Mesendoderm (in vitro differentiated cells): ENCODE measurements at regions not wholly inside any gene's neighbourhood (a gene's known extent, or its start where the extent isn't known, plus 50 kb on each side); places are given as distances from the start of the nearest gene placed in this dataset.
A peak's percentile ranks its signal among the peaks of the same experiment; 100 is the strongest.
"Not testable (repeated sequence)": the region's sequence is repeated elsewhere in the genome, so short reads cannot be mapped to it uniquely, and the experiment has no call there.

ENCODE experiments used
- DNase-seq: peaks from one replicate; pipeline ENCODE4 v3.0.0; 2013
- H2AK5ac ChIP-seq: 2 replicates; pipeline ENCODE4 v1.6.1; 2013; ENCODE audit warnings: low read length, inconsistent platforms
- H2BK120ac ChIP-seq: 2 replicates; pipeline ENCODE4 v1.6.1; 2013; ENCODE audit warnings: low read depth, mild to moderate bottlenecking, low read length, moderate library complexity, mixed read lengths
- H2BK15ac ChIP-seq: replicated peaks from 2 replicates; pipeline ENCODE4 v1.6.1; 2013; ENCODE audit warnings: low read depth, mild to moderate bottlenecking, moderate library complexity
- H2BK5ac ChIP-seq: 2 replicates; pipeline ENCODE4 v1.6.1; 2013; ENCODE audit warnings: low read length, inconsistent platforms
- H3K18ac ChIP-seq: 2 replicates; pipeline ENCODE4 v1.6.1; 2013; ENCODE audit warnings: mild to moderate bottlenecking, low read length, mixed read lengths
- H3K23ac ChIP-seq: one replicate; pipeline ENCODE4 v1.6.1; 2013; ENCODE audit warnings: low read length
- H3K27ac ChIP-seq: 2 replicates; pipeline ENCODE4 v1.5.1; 2013; ENCODE audit warnings: low read depth, mild to moderate bottlenecking, inconsistent platforms, low read length, moderate library complexity
- H3K27me3 ChIP-seq: 2 replicates; pipeline ENCODE4 v1.6.1; 2013; ENCODE audit warnings: low read length, control low read depth, mild to moderate bottlenecking, inconsistent platforms; ENCODE audit not compliant: insufficient read depth, poor library complexity
- H3K36me3 ChIP-seq: 2 replicates; pipeline ENCODE4 v1.6.1; 2013; ENCODE audit warnings: low read length, inconsistent platforms; ENCODE audit not compliant: control insufficient read depth, insufficient read depth
- H3K4ac ChIP-seq: one replicate; pipeline ENCODE4 v1.6.1; 2013; ENCODE audit warnings: low read depth, mild to moderate bottlenecking, low read length, moderate library complexity
- H3K4me1 ChIP-seq: 2 replicates; pipeline ENCODE4 v1.6.1; 2013; ENCODE audit warnings: low read depth, low read length, inconsistent platforms; ENCODE audit not compliant: control insufficient read depth
- H3K4me2 ChIP-seq: 2 replicates; pipeline ENCODE4 v1.6.1; 2013; ENCODE audit warnings: low read length
- H3K4me3 ChIP-seq: 2 replicates; pipeline ENCODE4 v1.5.1; 2013; ENCODE audit warnings: mild to moderate bottlenecking, low read length
- H3K56ac ChIP-seq: one replicate; pipeline ENCODE4 v1.6.1; 2013; ENCODE audit warnings: low read length
- H3K79me1 ChIP-seq: 2 replicates; pipeline ENCODE4 v1.6.1; 2013; ENCODE audit warnings: low read length, inconsistent platforms
- H3K79me2 ChIP-seq: 2 replicates; pipeline ENCODE4 v1.6.1; 2013; ENCODE audit warnings: mild to moderate bottlenecking, low read length; ENCODE audit not compliant: control insufficient read depth, insufficient read depth
- H3K9ac ChIP-seq: 2 replicates; pipeline ENCODE4 v1.6.1; 2013; ENCODE audit warnings: low read length, inconsistent platforms
- H4K5ac ChIP-seq: one replicate; pipeline ENCODE4 v1.6.1; 2013; ENCODE audit warnings: low read length
- H4K8ac ChIP-seq: one replicate; pipeline ENCODE4 v1.6.1; 2013; ENCODE audit warnings: low read depth, mild to moderate bottlenecking, control low read depth, low read length, moderate library complexity
- WGBS: extraction: QIAGEN DNeasy Blood & Tissue Kit; methylation state at CpG from one replicate; pipeline ENCODE4 v1.1.7; 2013; ENCODE audit warnings: low lambda C conversion rate, missing lambda C conversion rate; ENCODE audit not compliant: insufficient coverage; ENCODE audit errors: extremely low coverage; 5-methylcytosine and 5-hydroxymethylcytosine counted together

DNA sequence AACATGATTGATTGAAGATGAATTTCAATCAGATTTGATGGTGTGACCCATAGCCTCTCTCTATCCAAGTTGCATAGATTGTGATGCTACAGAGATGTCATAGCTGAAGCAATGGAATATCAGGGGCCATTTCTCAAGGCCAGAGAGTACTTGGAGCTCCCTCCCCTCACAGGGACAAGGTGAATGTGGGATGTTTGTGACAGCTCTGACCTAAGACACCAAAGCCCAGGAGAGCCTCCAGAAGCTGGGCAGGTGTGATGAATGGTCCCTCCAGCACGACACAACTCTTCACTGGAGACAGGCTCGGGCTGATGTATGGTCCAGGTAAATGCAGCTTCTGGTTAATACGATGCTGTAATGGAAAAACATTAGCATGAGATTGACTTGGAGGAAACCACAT lies 101.0 kb upstream of the ZC3H12A start:
- no CpG with 5 or more reads among the region's 3 CpGs for WGBS
- no peak overlapping the region for H3K9ac ChIP-seq
- H3K36me3 ChIP-seq, result no peaks in the 10 kb centered on the region

DNA sequence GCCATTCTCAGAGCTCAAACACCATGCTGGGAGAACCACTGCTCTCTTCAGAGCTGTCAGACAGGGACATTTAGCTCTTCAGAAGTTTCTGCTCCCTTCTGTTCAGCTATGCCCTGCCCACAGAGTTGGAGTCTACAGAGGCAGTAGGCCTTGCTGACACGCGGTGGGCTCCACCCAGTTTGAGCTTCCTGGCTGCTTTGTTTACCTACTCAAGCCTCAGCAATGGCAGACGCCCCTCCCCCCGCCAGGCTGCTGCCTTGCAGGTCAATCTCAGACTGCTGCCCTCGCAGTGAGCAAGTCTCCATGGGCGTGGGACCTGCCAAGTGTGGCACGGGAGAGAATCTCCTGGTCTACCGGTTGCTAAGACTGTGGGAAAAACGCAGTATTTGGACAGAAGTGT lies 93.8 kb upstream of the ZC3H12A start:
- H3K79me2 ChIP-seq, H3K36me3 ChIP-seq, H2BK5ac ChIP-seq, H2BK120ac ChIP-seq, H3K56ac ChIP-seq, H3K79me1 ChIP-seq, H3K9ac ChIP-seq, H3K23ac ChIP-seq, H3K4me1 ChIP-seq, H2AK5ac ChIP-seq, H3K18ac ChIP-seq, H3K27me3 ChIP-seq, DNase-seq, H3K4me3 ChIP-seq, H2BK15ac ChIP-seq, H3K4ac ChIP-seq, H4K5ac ChIP-seq, H3K27ac ChIP-seq, H3K4me2 ChIP-seq, H4K8ac ChIP-seq: not testable (repeated sequence)
- no CpG with 5 or more reads among the region's 9 CpGs for WGBS

More for the DNA sequence above, 101.0 kb upstream of the ZC3H12A start:
- Histone ChIP-seq H2AK5ac (no peak overlapping the region), H3K4ac (no peak overlapping the region), H3K79me1 (no peaks in the 10 kb centered on the region), H4K8ac (no peak overlapping the region), H3K4me2 (no peak overlapping the region), H3K4me3 (no peak overlapping the region), H3K56ac (no peak overlapping the region), H3K27ac (no peak overlapping the region), H3K18ac (no peak overlapping the region), H3K27me3 (no peaks in the 10 kb centered on the region), H2BK15ac (no peak overlapping the region), H3K79me2 (no peaks in the 10 kb centered on the region), H3K23ac (no peak overlapping the region), H2BK120ac (no peak overlapping the region), H2BK5ac (no peak overlapping the region), H4K5ac (no peak overlapping the region), H3K4me1 (no peaks in the 10 kb centered on the region)
- no peak for DNase-seq

DNA sequence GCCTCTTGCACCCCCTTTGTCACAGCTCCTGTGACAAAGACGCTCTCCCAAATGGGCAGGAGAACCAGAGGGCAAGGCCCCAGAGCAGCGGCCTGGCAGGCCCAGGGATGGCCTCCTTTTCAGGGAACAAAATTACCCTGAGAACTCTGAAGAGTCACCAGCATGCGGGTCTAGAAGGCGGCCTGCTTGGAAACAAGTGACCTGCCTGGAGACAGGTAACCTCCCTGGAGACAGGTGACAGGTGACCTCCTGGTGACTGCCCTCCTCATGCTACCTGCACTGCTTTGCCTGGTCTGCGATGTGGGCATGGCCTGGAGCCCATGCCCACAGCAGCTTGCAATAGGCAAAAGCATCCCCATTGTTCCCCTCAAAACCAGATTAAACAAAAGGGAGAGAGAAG lies 86.5 kb upstream of the ZC3H12A start:
- DNase-seq, result no peak
- Histone ChIP-seq H4K5ac (no peak overlapping the region), H2BK5ac (no peak overlapping the region), H3K56ac (no peak overlapping the region), H4K8ac (no peak overlapping the region), H2AK5ac (no peak overlapping the region), H3K18ac (no peak overlapping the region), H3K79me1 (no peaks in the 10 kb centered on the region), H2BK120ac (no peak overlapping the region), H3K79me2 (no peaks in the 10 kb centered on the region), H3K4me3 (no peak overlapping the region), H3K27me3 (no peaks in the 10 kb centered on the region), H3K4me2 (no peak overlapping the region), H2BK15ac (no peak overlapping the region), H3K23ac (no peak overlapping the region), H3K36me3 (no peaks in the 10 kb centered on the region), H3K4ac (no peak overlapping the region), H3K4me1 (no peaks in the 10 kb centered on the region), H3K27ac (no peak overlapping the region), H3K9ac (no peak overlapping the region)
- no CpG with 5 or more reads among the region's 5 CpGs for WGBS

DNA sequence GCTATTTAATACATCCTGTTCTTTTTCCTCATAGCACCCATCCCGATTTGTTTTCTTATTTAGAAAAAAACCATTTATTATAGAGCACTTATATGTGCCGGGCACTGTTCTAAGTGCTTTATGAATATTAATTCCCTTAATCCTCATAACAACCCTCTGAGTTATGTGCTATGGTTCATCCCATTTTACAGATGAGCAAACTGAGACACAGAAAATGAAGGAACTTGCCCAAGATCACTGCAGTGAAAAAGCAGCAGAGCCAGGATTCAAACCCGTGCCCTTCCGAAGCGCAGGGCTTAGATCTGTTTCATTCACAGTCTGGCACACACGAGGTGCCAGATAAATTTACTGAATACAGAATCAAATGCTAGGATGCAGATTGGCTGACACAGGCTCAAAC lies 85.1 kb upstream of the ZC3H12A start:
- H3K4ac ChIP-seq, result no peak overlapping the region
- H2BK5ac ChIP-seq, result no peak overlapping the region
- H2AK5ac ChIP-seq, result no peak overlapping the region
- no peak overlapping the region for H4K5ac ChIP-seq
- H3K4me2 ChIP-seq, result no peak overlapping the region
- H3K79me2 ChIP-seq, result no peaks in the 10 kb centered on the region
- no peak overlapping the region for H3K18ac ChIP-seq
- H2BK120ac ChIP-seq, result no peak overlapping the region
- H3K27me3 ChIP-seq, result no peaks in the 10 kb centered on the region
- no peak overlapping the region for H3K56ac ChIP-seq
- H3K23ac ChIP-seq, result no peak overlapping the region
- no peak overlapping the region for H4K8ac ChIP-seq
- no peaks in the 10 kb centered on the region for H3K79me1 ChIP-seq
- no peak overlapping the region for H2BK15ac ChIP-seq
- H3K9ac ChIP-seq, result no peak overlapping the region
- WGBS, result no CpG with 5 or more reads among the region's 6 CpGs
- H3K27ac ChIP-seq, result no peak overlapping the region
- no peaks in the 10 kb centered on the region for H3K4me1 ChIP-seq
- no peaks in the 10 kb centered on the region for H3K36me3 ChIP-seq
- no peak for DNase-seq
- H3K4me3 ChIP-seq, result no peak overlapping the region

DNA sequence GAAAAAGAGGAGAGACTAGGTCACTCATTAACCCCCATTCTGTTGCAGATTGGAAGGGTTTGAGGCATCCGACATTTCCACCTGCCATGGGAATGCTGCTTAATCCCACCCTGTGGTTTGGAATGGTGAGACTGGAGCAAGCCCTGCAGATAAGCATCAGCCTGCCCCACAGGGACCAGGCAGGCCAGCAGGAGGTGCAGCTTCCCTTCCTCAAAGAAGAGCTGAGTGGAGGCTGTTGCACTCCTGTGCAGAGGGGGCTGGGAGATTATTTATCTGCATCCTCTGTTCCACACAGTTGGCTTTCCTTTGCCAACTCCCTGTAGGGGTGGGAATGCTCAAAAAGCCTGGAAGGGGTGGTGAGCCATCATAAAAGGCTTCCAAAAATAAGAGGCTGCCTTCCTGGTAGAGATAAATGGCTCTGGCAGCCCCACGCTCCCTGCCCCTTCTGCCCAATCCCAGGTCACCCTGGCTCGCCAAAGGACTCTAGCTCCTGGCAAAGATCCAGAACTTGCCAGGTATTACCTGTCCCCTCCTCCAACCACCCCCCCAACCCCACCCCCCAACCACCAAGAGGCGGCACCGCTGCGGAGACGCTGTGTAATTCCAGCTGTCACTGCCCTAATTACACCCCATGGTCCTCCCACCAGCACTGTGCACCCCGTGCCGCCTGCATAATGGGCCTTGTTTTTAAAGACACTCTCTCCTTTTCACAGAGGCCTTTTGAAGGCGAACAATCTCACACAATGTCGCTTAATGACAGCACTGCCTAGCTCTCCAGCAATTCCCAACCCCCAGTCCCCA lies 83.0 kb upstream of the ZC3H12A start:
- Histone ChIP-seq H3K9ac (no peak overlapping the region), H3K36me3 (no peaks in the 10 kb centered on the region), H3K4me3 (no peak overlapping the region), H2BK120ac (no peak overlapping the region), H3K79me1 (no peaks in the 10 kb centered on the region), H3K27me3 (no peaks in the 10 kb centered on the region), H2BK15ac (no peak overlapping the region), H3K4ac (no peak overlapping the region), H2AK5ac (no peak overlapping the region), H3K18ac (no peak overlapping the region), H4K5ac (no peak overlapping the region), H3K23ac (no peak overlapping the region), H3K79me2 (no peaks in the 10 kb centered on the region), H3K4me1 (no peaks in the 10 kb centered on the region), H3K27ac (no peak overlapping the region), H2BK5ac (no peak overlapping the region), H3K56ac (no peak overlapping the region), H3K4me2 (no peak overlapping the region), H4K8ac (no peak overlapping the region)
- DNase-seq, result peak; percentile 74
- WGBS, result no CpG with 5 or more reads among the region's 11 CpGs

DNA sequence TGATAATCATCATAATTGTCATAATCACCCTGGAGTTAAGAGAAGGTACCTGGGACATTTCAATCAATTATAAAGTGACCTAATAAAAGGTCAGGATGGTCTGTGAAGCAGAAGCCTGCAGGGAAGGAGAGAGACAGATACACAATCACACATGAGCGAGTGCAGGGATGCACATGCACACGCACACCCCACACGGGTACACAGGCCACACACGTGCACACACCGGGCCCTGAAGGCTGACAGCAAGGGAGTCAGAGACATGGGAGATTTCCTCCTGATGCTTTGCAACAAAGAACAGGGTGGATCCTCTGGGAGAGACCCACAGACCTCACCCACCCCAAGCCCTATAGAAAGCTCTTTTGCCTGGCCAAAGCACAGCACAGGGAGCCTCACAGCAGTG lies 82.3 kb upstream of the ZC3H12A start:
- Histone ChIP-seq H3K4me2 (no peak overlapping the region), H3K4ac (no peak overlapping the region), H3K4me3 (no peak overlapping the region), H3K23ac (no peak overlapping the region), H3K79me2 (no peaks in the 10 kb centered on the region), H2AK5ac (no peak overlapping the region), H3K27ac (no peak overlapping the region), H3K9ac (no peak overlapping the region), H3K4me1 (no peaks in the 10 kb centered on the region), H3K18ac (no peak overlapping the region), H3K79me1 (no peaks in the 10 kb centered on the region), H3K56ac (no peak overlapping the region), H4K8ac (no peak overlapping the region), H2BK15ac (no peak overlapping the region), H2BK120ac (no peak overlapping the region), H3K36me3 (no peaks in the 10 kb centered on the region), H2BK5ac (no peak overlapping the region), H3K27me3 (no peaks in the 10 kb centered on the region), H4K5ac (no peak overlapping the region)
- no CpG with 5 or more reads among the region's 5 CpGs for WGBS
- DNase-seq, result no peak
